ENCODE measurements at regions not wholly inside any gene's neighbourhood (a gene's known extent, or its start where the extent isn't known, plus 50 kb on each side); places are given as distances from the start of the nearest gene placed in this dataset.

DNA sequence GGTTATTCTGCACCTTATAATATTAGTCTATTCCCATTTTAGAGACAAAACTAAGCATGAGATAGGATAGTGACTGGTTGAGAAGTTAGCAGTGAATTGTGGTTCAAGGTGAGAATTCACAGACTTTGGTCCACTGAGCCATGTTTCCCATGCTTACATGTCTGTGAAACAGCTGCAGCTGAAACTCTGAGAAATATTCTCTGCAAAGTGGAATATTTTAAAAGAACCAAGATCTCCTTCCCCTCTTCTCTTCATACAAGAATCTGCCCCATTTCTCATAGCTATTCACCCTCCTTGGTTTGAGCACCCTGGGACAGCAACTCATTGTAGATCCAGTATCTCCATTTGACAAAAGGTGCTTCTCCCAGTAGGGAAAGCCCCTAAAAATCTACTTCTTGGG lies 70.2 kb upstream of the TMEM170B start:
- TF ChIP-seq CTCF (IDR thresholded peaks at IDR 0.05 in 2 of 3, conservative IDR thresholded peaks at IDR 0.05 in 1 of 3; ENCODE audit: control insufficient read depth in 2 of 3, extremely low read depth in 1 of 3, insufficient read depth in 1 of 3, low read depth in 3 of 3, low read length in 3 of 3) (no peak), YY1 (IDR thresholded peaks at IDR 0.05; ENCODE audit: low read depth, low read length) (0 out of 2 replicates have a peak, but pooled peaks have one; percentile 26), TAF1 (IDR thresholded peaks at IDR 0.05; ENCODE audit: borderline replicate concordance, low read depth, low read length) (peak; percentile 16; the same call in 1 of the 2 replicates), FOS (IDR thresholded peaks at IDR 0.05; ENCODE audit: borderline replicate concordance, extremely low read depth, insufficient read length) (no peak), CHD1 (IDR thresholded peaks at IDR 0.05; ENCODE audit: low read depth, low read length) (no peak), MTA2 (IDR thresholded peaks at IDR 0.05; ENCODE audit: low read depth) (no peak), POLR2A (IDR thresholded peaks at IDR 0.05; ENCODE audit: low read depth, low read length) (no peak), EZH2 (IDR thresholded peaks at IDR 0.05; ENCODE audit: borderline replicate concordance, control insufficient read depth, low read depth, low read length) (no peak), NRF1 (conservative IDR thresholded peaks at IDR 0.05; ENCODE audit: low read depth, low read length) (no peak), NR2F1 (conservative IDR thresholded peaks at IDR 0.05) (no peak)
- TF ChIP-seq, protein P1, sequence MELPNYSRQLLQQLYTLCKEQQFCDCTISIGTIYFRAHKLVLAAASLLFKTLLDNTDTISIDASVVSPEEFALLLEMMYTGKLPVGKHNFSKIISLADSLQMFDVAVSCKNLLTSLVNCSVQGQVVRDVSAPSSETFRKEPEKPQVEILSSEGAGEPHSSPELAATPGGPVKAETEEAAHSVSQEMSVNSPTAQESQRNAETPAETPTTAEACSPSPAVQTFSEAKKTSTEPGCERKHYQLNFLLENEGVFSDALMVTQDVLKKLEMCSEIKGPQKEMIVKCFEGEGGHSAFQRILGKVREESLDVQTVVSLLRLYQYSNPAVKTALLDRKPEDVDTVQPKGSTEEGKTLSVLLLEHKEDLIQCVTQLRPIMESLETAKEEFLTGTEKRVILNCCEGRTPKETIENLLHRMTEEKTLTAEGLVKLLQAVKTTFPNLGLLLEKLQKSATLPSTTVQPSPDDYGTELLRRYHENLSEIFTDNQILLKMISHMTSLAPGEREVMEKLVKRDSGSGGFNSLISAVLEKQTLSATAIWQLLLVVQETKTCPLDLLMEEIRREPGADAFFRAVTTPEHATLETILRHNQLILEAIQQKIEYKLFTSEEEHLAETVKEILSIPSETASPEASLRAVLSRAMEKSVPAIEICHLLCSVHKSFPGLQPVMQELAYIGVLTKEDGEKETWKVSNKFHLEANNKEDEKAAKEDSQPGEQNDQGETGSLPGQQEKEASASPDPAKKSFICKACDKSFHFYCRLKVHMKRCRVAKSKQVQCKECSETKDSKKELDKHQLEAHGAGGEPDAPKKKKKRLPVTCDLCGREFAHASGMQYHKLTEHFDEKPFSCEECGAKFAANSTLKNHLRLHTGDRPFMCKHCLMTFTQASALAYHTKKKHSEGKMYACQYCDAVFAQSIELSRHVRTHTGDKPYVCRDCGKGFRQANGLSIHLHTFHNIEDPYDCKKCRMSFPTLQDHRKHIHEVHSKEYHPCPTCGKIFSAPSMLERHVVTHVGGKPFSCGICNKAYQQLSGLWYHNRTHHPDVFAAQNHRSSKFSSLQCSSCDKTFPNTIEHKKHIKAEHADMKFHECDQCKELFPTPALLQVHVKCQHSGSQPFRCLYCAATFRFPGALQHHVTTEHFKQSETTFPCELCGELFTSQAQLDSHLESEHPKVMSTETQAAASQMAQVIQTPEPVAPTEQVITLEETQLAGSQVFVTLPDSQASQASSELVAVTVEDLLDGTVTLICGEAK (IDR thresholded peaks at IDR 0.05; ENCODE audit: borderline replicate concordance) = no peak

All from GM12878 (cell line).